ENCODE measurements at regions not wholly inside any gene's neighbourhood (a gene's known extent, or its start where the extent isn't known, plus 50 kb on each side); places are given as distances from the start of the nearest gene placed in this dataset.

- no peak for DNase-seq (ENCODE audit: low read depth in 4 of 4, low spot score in 3 of 4)
These were observed 220.1 kb upstream of the EEA1 start for GRCh38 chr12:93149229-93149628.

GRCh38 chr12:93151079-93151762 lies 222.1 kb upstream of the EEA1 start:
- no peak for DNase-seq (ENCODE audit: low read depth in 4 of 4, low spot score in 3 of 4)

- no peak for DNase-seq (ENCODE audit: low read depth in 4 of 4, low spot score in 3 of 4)
These were observed 223.5 kb upstream of the EEA1 start for GRCh38 chr12:93152617-93153016.

GRCh38 chr12:93153321-93153720 lies 224.2 kb upstream of the EEA1 start:
- DNase-seq (ENCODE audit: low read depth in 4 of 4, low spot score in 3 of 4): no peak

- no peak for DNase-seq (ENCODE audit: low read depth in 4 of 4, low spot score in 3 of 4)
These were observed 223.5 kb upstream of the NUDT4 start for GRCh38 chr12:93154096-93154728.

GRCh38 chr12:93154753-93155480 lies 222.8 kb upstream of the NUDT4 start:
- no peak for DNase-seq (ENCODE audit: low read depth in 4 of 4, low spot score in 3 of 4)

GRCh38 chr12:93156086-93156716 lies 221.5 kb upstream of the NUDT4 start:
- no peak for DNase-seq (ENCODE audit: low read depth in 4 of 4, low spot score in 3 of 4)

- DNase-seq (ENCODE audit: low read depth in 4 of 4, low spot score in 3 of 4): no peak
These were observed 220.4 kb upstream of the NUDT4 start for GRCh38 chr12:93157279-93157678.

- no peak for DNase-seq (ENCODE audit: low read depth in 4 of 4, low spot score in 3 of 4)
These were observed 219.5 kb upstream of the NUDT4 start for GRCh38 chr12:93158065-93158843.

- no peak for DNase-seq (ENCODE audit: low read depth in 4 of 4, low spot score in 3 of 4)
These were observed 214.3 kb upstream of the NUDT4 start for GRCh38 chr12:93163260-93164036.

GRCh38 chr12:93164103-93164880 lies 213.4 kb upstream of the NUDT4 start:
- no peak for DNase-seq (ENCODE audit: low read depth in 4 of 4, low spot score in 3 of 4)

- DNase-seq (ENCODE audit: low read depth in 4 of 4, low spot score in 3 of 4): no peak
These were observed 212.3 kb upstream of the NUDT4 start for GRCh38 chr12:93165384-93165932.

- no peak for DNase-seq (ENCODE audit: low read depth in 4 of 4, low spot score in 3 of 4)
These were observed 211.0 kb upstream of the NUDT4 start for GRCh38 chr12:93166541-93167307.

- DNase-seq (ENCODE audit: low read depth in 4 of 4, low spot score in 3 of 4): no peak
These were observed 210.4 kb upstream of the NUDT4 start for GRCh38 chr12:93167331-93167730.

GRCh38 chr12:93167841-93168492 lies 209.8 kb upstream of the NUDT4 start:
- DNase-seq (ENCODE audit: low read depth in 4 of 4, low spot score in 3 of 4): no peak

GRCh38 chr12:93168751-93169150 lies 209.0 kb upstream of the NUDT4 start:
- DNase-seq (ENCODE audit: low read depth in 4 of 4, low spot score in 3 of 4): no peak

GRCh38 chr12:93169536-93169935 lies 208.2 kb upstream of the NUDT4 start:
- no peak for DNase-seq (ENCODE audit: low read depth in 4 of 4, low spot score in 3 of 4)

- DNase-seq (ENCODE audit: low read depth in 4 of 4, low spot score in 3 of 4): no peak
These were observed 206.8 kb upstream of the NUDT4 start for GRCh38 chr12:93170928-93171327.
